ENCODE measurements at regions not wholly inside any gene's neighbourhood (a gene's known extent, or its start where the extent isn't known, plus 50 kb on each side); places are given as distances from the start of the nearest gene placed in this dataset.

- DNase-seq = no peak
Observed at GRCh38 chr4:126264839-126265238, 950.1 kb downstream of the FAT4 start.

GRCh38 chr4:126265888-126266287 lies 951.1 kb downstream of the FAT4 start:
- DNase-seq = no peak

DNA sequence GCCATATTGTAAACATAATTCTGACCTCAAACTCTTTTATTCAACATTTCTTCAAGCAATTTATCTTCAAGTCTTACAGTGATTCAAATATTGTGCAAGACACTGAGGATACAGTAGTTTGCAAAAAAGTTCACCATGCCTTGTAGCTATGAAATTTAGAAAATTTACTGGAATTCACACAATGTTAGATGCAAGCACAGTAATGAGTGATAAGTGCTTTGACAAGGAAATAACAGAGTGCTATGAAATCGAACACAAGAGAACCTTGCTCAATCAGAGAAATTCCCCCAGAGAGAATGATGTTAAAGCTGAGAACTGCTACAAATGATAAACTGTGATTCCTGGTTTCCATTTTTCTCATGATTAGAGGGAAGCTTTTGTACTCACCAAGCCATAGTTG lies 952.9 kb downstream of the FAT4 start:
- no peak for DNase-seq

DNA sequence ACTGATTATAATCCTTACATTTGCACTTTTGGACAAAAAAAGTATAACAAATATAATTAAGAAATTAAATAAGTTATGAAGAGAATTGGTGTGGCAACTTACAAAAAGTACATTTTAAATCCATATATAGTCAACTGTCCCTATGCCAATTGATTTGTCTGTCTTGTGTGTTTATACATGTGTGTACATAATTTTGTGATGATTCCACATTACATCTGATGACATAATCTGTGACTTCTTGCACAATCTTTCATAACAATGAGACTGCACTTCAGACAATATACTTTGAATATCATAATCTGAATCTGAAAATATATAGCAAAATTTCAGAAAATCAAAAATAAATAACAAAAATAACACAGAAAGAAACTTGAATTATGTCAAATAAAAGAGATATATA lies 953.4 kb downstream of the FAT4 start:
- DNase-seq = no peak

- DNase-seq = no peak
Observed at GRCh38 chr4:126269106-126269505, 954.4 kb downstream of the FAT4 start.

GRCh38 chr4:126271292-126271691 lies 956.5 kb downstream of the FAT4 start:
- DNase-seq = no peak

DNA sequence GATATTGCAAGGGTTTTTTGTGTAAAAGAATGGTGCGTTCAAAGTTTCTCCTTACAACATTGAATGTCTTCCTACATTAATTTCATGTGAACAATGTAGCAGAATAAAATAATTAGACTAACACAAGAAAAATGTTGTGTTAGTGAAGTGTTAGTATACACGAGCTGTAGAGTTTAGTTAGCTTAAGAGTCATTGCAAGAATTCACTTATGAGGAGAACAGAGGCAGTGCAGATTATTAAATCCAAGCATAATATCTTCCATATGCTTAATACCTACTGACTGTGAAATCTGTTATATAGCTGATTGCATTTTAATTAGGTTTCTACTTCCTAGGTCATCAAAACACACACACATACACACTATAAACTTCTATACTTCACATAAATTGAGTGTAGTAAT lies 959.0 kb downstream of the FAT4 start:
- DNase-seq = no peak

GRCh38 chr4:126291886-126292285 lies 977.1 kb downstream of the FAT4 start:
- no peak for DNase-seq

- DNase-seq = no peak
Observed at GRCh38 chr4:126298271-126298670, 983.5 kb downstream of the FAT4 start.

DNA sequence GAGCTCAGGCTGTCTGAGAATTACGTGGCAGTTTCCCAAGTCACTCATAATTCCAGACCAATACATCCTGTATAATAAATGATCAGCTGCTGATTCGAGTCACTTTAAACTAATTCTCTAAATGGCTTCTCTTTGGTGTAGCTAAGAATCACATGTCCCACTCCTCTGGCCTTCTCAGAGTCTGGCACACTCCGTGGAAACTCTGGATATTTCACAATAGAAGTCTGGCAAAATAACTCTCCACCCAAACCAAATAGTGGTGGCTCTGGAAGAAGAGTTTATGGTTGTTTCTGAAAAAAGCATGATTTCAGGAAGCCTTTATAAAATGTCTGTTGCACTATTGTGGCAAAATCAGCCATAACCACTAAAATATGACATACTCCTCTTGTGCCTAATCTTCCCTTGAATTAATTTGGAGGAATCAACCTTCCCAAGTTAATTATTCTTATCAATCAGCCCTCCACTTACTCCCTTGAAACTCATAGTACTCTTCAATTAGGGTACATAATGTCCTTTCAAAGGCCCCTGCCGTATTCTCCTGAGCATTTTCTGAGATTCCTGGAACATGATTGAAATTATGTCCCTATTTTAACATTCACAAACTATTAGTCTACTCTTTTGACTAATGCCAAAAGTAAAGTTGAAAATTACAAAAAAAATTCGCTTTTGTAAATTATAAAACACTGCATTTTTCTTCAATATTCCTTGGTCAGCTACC lies 991.6 kb downstream of the FAT4 start:
- DNase-seq = no peak

- DNase-seq = no peak
Observed at GRCh38 chr4:126318376-126318775, 1003.6 kb downstream of the FAT4 start.

DNA sequence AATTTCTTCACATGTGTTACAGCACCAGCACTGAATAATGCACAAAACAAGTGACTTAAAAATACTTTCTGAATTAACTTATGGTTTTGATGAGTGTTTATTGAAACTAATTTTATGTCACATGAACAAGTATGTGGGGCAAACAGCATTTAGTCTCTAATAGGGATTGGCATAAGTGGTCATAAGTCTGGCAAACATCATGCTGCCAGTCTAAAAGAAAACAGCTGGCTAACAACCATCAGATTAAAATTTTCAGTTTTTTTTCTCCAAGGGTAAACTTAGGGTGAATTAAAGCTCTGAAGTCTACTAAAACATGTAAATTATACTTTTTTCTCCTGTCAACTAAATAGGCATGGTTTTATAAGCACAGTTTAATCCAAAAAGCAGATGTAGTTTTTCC lies 1014.2 kb downstream of the FAT4 start:
- DNase-seq = no peak

DNA sequence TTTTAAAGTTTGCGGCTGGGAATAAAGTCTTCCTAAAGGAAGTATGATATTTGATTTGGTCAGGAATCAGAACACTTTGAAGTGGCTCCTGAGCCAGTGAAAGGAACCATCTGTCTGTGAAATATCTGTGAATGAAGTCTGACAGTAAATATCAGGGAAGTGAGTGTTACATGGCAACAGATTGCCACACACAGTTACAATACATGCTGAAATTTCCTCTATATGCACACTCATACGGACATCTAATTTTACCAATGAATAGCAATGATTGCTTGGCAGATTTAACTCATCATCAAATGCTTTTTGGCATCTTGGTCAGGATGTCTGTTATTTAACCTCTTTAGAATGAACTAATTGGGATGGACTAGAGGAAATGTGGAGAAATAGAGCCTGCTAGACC lies 1023.8 kb downstream of the FAT4 start:
- DNase-seq = no peak

GRCh38 chr4:126341927-126342326 lies 1027.2 kb downstream of the FAT4 start:
- no peak for DNase-seq

DNA sequence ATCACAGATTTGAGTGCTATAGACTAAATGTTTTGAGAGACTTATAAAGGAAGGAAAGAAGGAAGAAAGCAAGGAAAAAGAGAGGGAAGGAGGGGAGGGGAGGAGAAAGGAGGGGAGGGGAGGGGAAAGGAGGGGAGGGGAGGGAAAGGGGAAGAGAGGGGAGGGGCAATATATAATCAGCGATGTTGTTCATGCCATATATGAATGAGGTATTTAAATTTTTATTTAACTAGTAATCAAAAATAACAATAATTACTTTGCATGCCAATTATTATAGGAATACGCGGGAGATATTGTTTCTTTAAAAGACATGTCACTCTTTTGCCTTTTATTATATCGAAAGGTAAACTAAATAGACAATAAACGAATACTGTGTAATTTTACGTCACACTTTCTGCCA lies 1029.7 kb downstream of the FAT4 start:
- DNase-seq = no peak

DNA sequence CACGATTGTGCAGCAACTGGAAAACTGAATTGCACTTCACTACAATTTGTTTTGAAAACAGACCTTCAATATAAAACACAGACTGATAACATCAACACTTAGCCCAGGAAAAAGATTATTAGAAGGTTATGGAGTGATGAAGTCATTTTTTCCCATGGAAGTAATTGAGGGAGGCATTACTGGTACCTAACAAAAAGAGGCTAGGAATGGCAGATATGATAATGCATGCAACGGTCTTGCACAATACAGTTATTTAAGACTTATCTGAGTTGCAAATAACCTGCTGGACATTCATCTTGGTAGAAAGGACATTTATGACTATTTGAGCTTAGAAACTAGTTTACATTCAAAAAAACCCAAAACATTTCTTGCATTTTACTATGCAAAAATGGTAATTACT lies 1031.9 kb downstream of the FAT4 start:
- no peak for DNase-seq

DNA sequence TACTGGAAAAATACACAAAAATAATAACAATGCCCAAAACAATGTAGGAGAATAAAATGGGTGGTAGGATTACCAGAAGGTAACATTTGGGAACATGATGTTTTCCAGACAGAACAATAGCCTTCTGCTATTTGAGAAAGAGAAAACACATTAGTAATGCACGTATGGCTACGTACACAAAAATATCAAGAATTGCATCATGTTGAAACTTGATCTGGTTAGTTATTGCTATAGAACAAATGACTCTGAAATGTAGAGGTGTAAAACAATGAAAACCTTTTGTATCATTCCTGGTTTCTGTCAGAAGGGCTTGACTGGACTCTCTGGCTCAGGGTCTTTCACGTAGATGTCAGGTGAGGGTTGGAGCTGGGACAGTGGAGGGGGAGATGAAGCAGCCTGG lies 1040.0 kb downstream of the FAT4 start:
- no peak for DNase-seq

GRCh38 chr4:126358041-126358440 lies 1043.3 kb downstream of the FAT4 start:
- DNase-seq = no peak

DNA sequence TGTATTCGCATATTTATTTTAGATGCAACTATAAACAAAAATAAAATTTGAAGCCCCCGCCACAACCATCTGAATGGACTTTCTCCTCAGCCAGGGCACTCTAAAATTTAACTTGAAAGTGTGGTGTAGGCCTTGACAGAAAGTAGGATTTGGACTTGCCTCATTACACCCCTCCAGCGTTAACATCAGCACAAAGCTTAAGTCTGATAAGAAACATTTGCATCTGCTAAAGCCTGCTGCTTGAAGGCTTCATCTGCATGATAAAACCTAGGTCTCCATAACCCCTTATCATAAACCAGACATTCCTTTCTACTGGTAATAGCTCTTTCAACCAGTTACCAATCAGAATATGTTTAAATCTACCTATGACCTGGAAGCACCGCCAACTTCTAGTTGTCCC lies 1046.5 kb downstream of the FAT4 start:
- DNase-seq = no peak

GRCh38 chr4:126364311-126364911 lies 1049.7 kb downstream of the FAT4 start:
- DNase-seq = no peak

DNA sequence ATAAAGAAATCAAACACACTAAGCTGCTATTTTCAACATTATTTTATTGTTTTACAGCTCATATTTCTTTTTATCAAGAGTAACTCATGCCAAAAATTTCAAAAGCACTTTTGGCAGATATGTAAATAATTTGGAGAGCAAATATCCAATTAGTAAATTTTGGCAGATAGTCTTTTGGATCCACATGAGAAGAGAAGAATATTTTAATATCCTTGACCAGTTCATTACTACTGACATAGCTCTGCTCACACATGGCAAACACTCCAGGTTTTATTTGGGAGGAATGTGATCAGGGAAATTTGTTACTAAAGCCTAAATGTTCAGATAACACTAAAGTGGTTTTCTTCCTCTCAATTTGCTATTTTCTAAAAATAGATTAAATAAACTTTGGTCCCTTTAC lies 1054.3 kb downstream of the FAT4 start:
- no peak for DNase-seq

- DNase-seq = no peak
Observed at GRCh38 chr4:126372634-126373033, 1057.9 kb downstream of the FAT4 start.

- no peak for DNase-seq
Observed at GRCh38 chr4:126375462-126376054, 1060.8 kb downstream of the FAT4 start.

DNA sequence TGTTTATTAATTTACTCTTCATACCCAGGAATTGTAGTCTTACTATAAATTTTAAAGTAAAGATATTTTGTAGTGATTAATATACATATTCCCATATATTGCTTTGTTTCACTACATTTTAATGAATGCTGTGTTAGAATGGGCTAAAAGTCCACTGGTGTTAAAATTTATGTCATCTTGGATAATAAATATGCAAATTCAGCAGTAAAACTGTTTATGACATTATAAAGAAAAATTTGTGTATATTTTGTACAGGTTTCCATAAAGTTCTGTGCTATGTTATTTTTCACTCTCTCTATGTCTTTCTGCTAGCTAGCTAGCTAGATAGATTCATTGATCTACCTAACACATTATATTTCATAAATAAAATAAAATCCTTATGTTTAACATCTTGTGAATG lies 1071.2 kb downstream of the FAT4 start:
- DNase-seq = no peak

DNA sequence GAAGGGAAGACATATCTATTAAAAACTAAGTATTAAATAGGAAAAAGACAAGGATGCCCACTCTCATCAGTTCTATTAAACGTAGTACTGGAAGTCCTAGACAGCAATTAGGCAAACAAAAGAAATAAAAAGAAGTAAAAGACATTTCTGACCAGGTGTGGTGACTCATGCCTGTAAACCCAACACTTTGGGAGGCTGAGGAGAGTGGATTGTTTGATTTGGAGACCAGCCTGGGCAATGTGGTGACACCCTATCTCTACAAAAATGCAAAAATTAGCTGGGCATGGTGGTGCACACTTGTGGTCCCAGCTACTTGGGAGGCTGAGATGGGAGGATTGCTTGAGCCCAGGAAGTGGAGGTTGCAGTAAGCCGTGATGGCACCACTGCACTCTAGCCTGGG lies 1071.8 kb downstream of the FAT4 start:
- DNase-seq = no peak

Measured in stimulated activated CD4-positive, alpha-beta T cell treated with anti-CD3 and anti-CD28 coated beads, Interleukin-2, amount 100 ng/mL, for 48 hours (primary cell).